ENCODE measurements at regions not wholly inside any gene's neighbourhood (a gene's known extent, or its start where the extent isn't known, plus 50 kb on each side); places are given as distances from the start of the nearest gene placed in this dataset.

- TF ChIP-seq CTCF (conservative IDR thresholded peaks at IDR 0.05; ENCODE audit: low read depth, low read length) (no peak), EZH2 (IDR thresholded peaks at IDR 0.05; ENCODE audit: borderline replicate concordance, low read depth, low read length, poor library complexity, severe bottlenecking) (no peak)
These were observed 165.5 kb upstream of the KCNJ6 start for GRCh38 chr21:38081708-38082107.

Data from A673 (cell line).